ENCODE measurements at regions not wholly inside any gene's neighbourhood (a gene's known extent, or its start where the extent isn't known, plus 50 kb on each side); places are given as distances from the start of the nearest gene placed in this dataset.

DNA sequence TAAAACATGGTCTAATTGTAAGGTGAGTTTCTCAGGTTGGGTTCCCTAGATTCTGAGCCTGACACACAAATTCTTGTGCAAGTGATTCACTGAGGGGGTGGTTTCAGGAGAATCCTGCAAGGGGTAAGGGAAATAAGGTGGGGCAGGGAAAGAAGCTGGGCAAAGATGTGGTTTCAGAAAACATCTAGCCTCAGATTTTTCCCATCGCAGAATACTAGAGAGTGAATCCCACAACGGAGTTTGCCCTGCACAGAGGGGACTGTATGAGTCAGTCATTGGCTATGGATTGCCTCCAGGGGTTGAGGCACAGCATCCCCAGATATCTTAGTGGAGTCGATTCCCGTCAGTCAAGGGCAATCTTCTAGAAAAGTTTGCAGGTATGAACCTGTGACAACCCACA, 65.2 kb downstream of the PRL start:
- peaks cover 9% of the 10 kb centered on the region for H3K9me3 Mint-ChIP-seq
- ATAC-seq (ENCODE audit: low read depth) = no peak
- H3K36me3 Mint-ChIP-seq = no peaks in the 10 kb centered on the region
- H3K27me3 Mint-ChIP-seq = no peaks in the 10 kb centered on the region
- H3K4me3 Mint-ChIP-seq = no peak overlapping the region
- no peaks in the 10 kb centered on the region for H3K4me1 Mint-ChIP-seq
- no peak for DNase-seq (ENCODE audit: low spot score in 2 of 2)
- no peak overlapping the region for H3K27ac Mint-ChIP-seq

DNA sequence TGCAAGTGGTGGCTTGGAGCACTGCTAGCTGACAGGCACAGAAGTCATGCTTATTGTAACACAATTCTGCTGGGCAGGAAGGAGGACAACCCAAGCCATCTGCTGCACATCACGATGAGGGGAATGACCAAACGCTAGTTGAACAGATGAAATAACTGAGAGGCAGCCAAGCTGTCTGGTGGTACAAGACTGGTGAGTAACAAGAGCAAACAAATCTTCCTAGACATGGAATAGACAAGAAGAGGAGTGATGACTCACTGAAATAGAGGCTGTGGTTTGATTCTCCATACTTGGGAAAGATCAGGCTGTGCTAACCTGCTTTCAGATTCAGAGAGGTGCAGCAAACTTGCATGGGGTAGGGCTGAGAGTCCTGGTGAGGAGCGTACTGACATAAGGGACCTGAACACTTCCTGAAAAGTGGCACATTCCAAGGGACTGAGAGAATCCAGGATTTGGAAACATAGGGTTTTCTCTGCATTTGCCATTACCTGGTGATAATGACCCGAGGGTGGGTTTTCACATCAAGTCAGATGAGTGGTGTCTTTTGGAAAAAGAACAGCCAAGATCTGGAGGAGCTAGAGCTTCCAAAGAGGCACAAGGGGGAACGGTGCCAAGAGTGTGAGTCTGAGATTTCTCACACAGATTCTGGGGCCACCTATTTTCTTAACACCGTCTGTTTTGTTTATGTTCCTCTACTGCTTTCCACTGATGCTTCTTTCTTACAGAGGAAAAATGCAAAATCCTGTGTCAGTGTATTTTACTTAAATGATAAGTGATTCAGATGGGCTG, 60.0 kb downstream of the PRL start:
- Mint-ChIP-seq H3K27ac (no peak overlapping the region), H3K4me3 (no peak overlapping the region), H3K36me3 (no peaks in the 10 kb centered on the region), H3K27me3 (no peaks in the 10 kb centered on the region), H3K4me1 (no peaks in the 10 kb centered on the region), H3K9me3 (peaks cover 10% of the 10 kb centered on the region)
- ATAC-seq (ENCODE audit: low read depth) = no peak
- DNase-seq (ENCODE audit: low spot score in 2 of 2) = no peak

Data from memory B cell (primary cell).